SK-N-SH treated with all-trans-retinoic acid at 6 μM for 48 hours (cell line): ENCODE measurements at regions not wholly inside any gene's neighbourhood (a gene's known extent, or its start where the extent isn't known, plus 50 kb on each side); places are given as distances from the start of the nearest gene placed in this dataset.
"Not testable (repeated sequence)": the region's sequence is repeated elsewhere in the genome, so short reads cannot be mapped to it uniquely, and the experiment has no call there.

Source experiments
- ARNTL ChIP-seq: fragments of 450-650 bp; formaldehyde crosslinking; IDR thresholded peaks from 2 replicates; pipeline ENCODE4 v1.5.0; 2020; ENCODE audit warnings: low read depth, mild to moderate bottlenecking, moderate library complexity, borderline replicate concordance
- BACH2 ChIP-seq: fragments of 250-450 bp; sonication (Bioruptor Pico); IDR thresholded peaks from 2 replicates; pipeline ENCODE4 v1.9.0; 2021; ENCODE audit warnings: mild to moderate bottlenecking, borderline replicate concordance
- GLIS3 ChIP-seq: fragments of 250-450 bp; sonication (Bioruptor Pico); IDR thresholded peaks from 2 replicates; pipeline ENCODE4 v1.5.0; 2020; ENCODE audit warnings: mild to moderate bottlenecking, moderate library complexity
- ISL1 ChIP-seq: fragments of 250-450 bp; sonication (Bioruptor Pico); IDR thresholded peaks from 2 replicates; pipeline ENCODE4 v2.1.2; 2022; ENCODE audit warnings: mild to moderate bottlenecking, moderate library complexity
- OSR1 ChIP-seq: fragments of 250-450 bp; sonication (Bioruptor Pico); IDR thresholded peaks from 2 replicates; pipeline ENCODE4 v1.8.0; 2022; ENCODE audit warnings: moderate library complexity, mild to moderate bottlenecking, inconsistent platforms
- RARB ChIP-seq: fragments of 250-450 bp; sonication (Bioruptor Pico); IDR thresholded peaks from 2 replicates; pipeline ENCODE4 v1.8.0; 2021; ENCODE audit warnings: mild to moderate bottlenecking, moderate library complexity
- ZFP3 ChIP-seq: fragments of 250-450 bp; sonication (Bioruptor Pico); IDR thresholded peaks from 2 replicates; pipeline ENCODE4 v1.5.0; 2020; ENCODE audit warnings: mild to moderate bottlenecking, moderate library complexity
- ZFP30 ChIP-seq: fragments of 450-650 bp; formaldehyde crosslinking; IDR thresholded peaks from 2 replicates; pipeline ENCODE4 v1.5.0; 2022; ENCODE audit warnings: mild to moderate bottlenecking, moderate library complexity
- ZNF565 ChIP-seq: fragments of 450-650 bp; formaldehyde crosslinking; conservative IDR thresholded peaks from 2 replicates; pipeline ENCODE4 v1.5.0; 2020; ENCODE audit warnings: low read depth, mild to moderate bottlenecking, moderate library complexity
- TF ChIP-seq, protein P1 (sequence below): fragments of 250-450 bp; sonication (Bioruptor Pico); IDR thresholded peaks from 2 replicates; pipeline ENCODE4 v1.8.0; 2020; ENCODE audit warnings: mild to moderate bottlenecking, moderate library complexity, borderline replicate concordance
- TF ChIP-seq, protein P2 (sequence below): fragments of 250-450 bp; sonication (Bioruptor Pico); IDR thresholded peaks from 2 replicates; pipeline ENCODE4 v1.5.1; 2021; ENCODE audit warnings: mild to moderate bottlenecking, moderate library complexity
- TF ChIP-seq, protein P3 (sequence below): fragments of 250-450 bp; sonication (Bioruptor Pico); IDR thresholded peaks from 2 replicates; pipeline ENCODE4 v1.5.1; 2020; ENCODE audit warnings: low read depth, mild to moderate bottlenecking, moderate library complexity

DNA sequence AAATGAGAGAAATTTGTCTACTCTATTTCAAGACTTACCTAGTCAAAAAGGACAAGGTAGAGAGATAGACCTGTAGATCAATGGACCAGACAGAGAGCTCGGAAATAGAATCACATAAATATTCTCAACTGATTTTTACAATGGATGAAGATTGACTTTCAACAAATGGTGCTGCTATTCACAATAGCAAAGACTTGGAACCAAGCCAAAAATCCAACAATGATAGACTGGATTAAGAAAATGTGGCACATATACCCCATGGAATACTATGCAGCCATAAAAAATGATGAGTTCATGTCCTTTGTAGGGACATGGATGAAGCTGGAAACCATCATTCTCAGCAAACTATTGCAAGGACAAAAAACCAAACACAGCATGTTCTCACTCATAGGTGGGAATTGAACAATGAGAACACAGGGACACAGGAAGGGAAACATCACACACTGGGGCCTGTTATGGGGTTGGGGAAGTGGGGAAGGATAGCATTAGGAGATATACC is 1128.2 kb downstream of the UQCRFS1 start:
- TF ChIP-seq ISL1 (CRISPR knock-in tag); ZFP3 (CRISPR knock-in tag); OSR1; GLIS3 (CRISPR knock-in tag); ZFP30 (CRISPR knock-in tag); RARB; ZNF565 (CRISPR knock-in tag); BACH2 (CRISPR knock-in tag); ARNTL (CRISPR knock-in tag): not testable (repeated sequence)
- TF ChIP-seq, protein P1, sequence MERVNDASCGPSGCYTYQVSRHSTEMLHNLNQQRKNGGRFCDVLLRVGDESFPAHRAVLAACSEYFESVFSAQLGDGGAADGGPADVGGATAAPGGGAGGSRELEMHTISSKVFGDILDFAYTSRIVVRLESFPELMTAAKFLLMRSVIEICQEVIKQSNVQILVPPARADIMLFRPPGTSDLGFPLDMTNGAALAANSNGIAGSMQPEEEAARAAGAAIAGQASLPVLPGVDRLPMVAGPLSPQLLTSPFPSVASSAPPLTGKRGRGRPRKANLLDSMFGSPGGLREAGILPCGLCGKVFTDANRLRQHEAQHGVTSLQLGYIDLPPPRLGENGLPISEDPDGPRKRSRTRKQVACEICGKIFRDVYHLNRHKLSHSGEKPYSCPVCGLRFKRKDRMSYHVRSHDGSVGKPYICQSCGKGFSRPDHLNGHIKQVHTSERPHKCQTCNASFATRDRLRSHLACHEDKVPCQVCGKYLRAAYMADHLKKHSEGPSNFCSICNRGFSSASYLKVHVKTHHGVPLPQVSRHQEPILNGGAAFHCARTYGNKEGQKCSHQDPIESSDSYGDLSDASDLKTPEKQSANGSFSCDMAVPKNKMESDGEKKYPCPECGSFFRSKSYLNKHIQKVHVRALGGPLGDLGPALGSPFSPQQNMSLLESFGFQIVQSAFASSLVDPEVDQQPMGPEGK (CRISPR knock-in tag) = not testable (repeated sequence)
- TF ChIP-seq, protein P2, sequence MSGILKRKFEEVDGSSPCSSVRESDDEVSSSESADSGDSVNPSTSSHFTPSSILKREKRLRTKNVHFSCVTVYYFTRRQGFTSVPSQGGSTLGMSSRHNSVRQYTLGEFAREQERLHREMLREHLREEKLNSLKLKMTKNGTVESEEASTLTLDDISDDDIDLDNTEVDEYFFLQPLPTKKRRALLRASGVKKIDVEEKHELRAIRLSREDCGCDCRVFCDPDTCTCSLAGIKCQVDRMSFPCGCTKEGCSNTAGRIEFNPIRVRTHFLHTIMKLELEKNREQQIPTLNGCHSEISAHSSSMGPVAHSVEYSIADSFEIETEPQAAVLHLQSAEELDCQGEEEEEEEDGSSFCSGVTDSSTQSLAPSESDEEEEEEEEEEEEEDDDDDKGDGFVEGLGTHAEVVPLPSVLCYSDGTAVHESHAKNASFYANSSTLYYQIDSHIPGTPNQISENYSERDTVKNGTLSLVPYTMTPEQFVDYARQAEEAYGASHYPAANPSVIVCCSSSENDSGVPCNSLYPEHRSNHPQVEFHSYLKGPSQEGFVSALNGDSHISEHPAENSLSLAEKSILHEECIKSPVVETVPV (CRISPR knock-in tag) = not testable (repeated sequence)
- TF ChIP-seq, protein P3, sequence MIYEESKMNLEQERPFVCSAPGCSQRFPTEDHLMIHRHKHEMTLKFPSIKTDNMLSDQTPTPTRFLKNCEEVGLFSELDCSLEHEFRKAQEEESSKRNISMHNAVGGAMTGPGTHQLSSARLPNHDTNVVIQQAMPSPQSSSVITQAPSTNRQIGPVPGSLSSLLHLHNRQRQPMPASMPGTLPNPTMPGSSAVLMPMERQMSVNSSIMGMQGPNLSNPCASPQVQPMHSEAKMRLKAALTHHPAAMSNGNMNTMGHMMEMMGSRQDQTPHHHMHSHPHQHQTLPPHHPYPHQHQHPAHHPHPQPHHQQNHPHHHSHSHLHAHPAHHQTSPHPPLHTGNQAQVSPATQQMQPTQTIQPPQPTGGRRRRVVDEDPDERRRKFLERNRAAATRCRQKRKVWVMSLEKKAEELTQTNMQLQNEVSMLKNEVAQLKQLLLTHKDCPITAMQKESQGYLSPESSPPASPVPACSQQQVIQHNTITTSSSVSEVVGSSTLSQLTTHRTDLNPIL (CRISPR knock-in tag) = not testable (repeated sequence)
